ENCODE measurements at regions not wholly inside any gene's neighbourhood (a gene's known extent, or its start where the extent isn't known, plus 50 kb on each side); places are given as distances from the start of the nearest gene placed in this dataset.
"Not testable (repeated sequence)": the region's sequence is repeated elsewhere in the genome, so short reads cannot be mapped to it uniquely, and the experiment has no call there.

GRCh38 chr11:112623057-112623456 is 338.2 kb upstream of the NCAM1 start:
- Histone ChIP-seq H3K36me3 (replicated peaks in 1 of 2; ENCODE audit: control insufficient read depth in 2 of 2, insufficient read depth in 2 of 2, low read length in 2 of 2) (peaks cover 0 to 1% of the 10 kb centered on the region in 2 donors), H3K18ac (ENCODE audit: low read length) (no peak overlapping the region), H3K4me3 (ENCODE audit: low read length in 2 of 2) (no peak overlapping the region), H3K14ac (ENCODE audit: low read length) (no peak overlapping the region), H3K27me3 (ENCODE audit: control insufficient read depth in 3 of 3, insufficient read depth in 3 of 3, low read depth in 1 of 3, low read length in 3 of 3) (no peaks in the 10 kb centered on the region), H4K8ac (ENCODE audit: low read depth, low read length) (no peak overlapping the region), H3K9me3 (replicated peaks in 1 of 2; ENCODE audit: control insufficient read depth in 2 of 2, insufficient read depth in 1 of 2, low read depth in 1 of 2, low read length in 2 of 2) (no peaks in the 10 kb centered on the region), H3K4me2 (ENCODE audit: insufficient read depth, low read length, poor library complexity, severe bottlenecking) (no peak overlapping the region), H2BK12ac (ENCODE audit: low read length) (no peak overlapping the region), H3K23ac (ENCODE audit: low read depth, low read length, poor library complexity) (no peak overlapping the region), H2AK5ac (ENCODE audit: low read depth, low read length) (no peak overlapping the region), H4K91ac (ENCODE audit: low read depth, low read length, poor library complexity) (no peak overlapping the region), H2AFZ (ENCODE audit: low read length) (no peak overlapping the region), H3K4ac (ENCODE audit: low read length) (no peak overlapping the region), H3K4me1 (ENCODE audit: control insufficient read depth in 2 of 2, insufficient read depth in 1 of 2, low read depth in 1 of 2, low read length in 2 of 2) (peaks cover 0 to 4% of the 10 kb centered on the region in 2 donors), H2BK120ac (ENCODE audit: low read depth, low read length) (no peak overlapping the region), H3K79me1 (ENCODE audit: low read depth, low read length) (no peaks in the 10 kb centered on the region), H2BK15ac (ENCODE audit: low read length) (no peak overlapping the region), H3K9ac (ENCODE audit: low read depth, low read length, poor library complexity) (no peak overlapping the region), H2BK5ac (ENCODE audit: low read length) (no peak overlapping the region), H3K27ac (replicated peaks; ENCODE audit: low read length) (no peak overlapping the region)
- no CpG with 5 or more reads among the region's 1 CpG for WGBS, 2 donors (ENCODE audit: extremely low coverage in 2 of 2, insufficient read length in 2 of 2, insufficient replicate concordance in 1 of 2)
- no peak for DNase-seq (ENCODE audit: low spot score)

GRCh38 chr11:112624431-112624830 is 336.8 kb upstream of the NCAM1 start:
- Histone ChIP-seq H3K4ac (ENCODE audit: low read length) (no peak overlapping the region), H3K9me3 (replicated peaks in 1 of 2; ENCODE audit: control insufficient read depth in 2 of 2, insufficient read depth in 1 of 2, low read depth in 1 of 2, low read length in 2 of 2) (no peaks in the 10 kb centered on the region), H3K14ac (ENCODE audit: low read length) (no peak overlapping the region), H3K4me1 (ENCODE audit: control insufficient read depth in 2 of 2, insufficient read depth in 1 of 2, low read depth in 1 of 2, low read length in 2 of 2) (peaks cover 0 to 4% of the 10 kb centered on the region in 2 donors), H3K79me1 (ENCODE audit: low read depth, low read length) (no peaks in the 10 kb centered on the region), H4K91ac (ENCODE audit: low read depth, low read length, poor library complexity) (no peak overlapping the region), H2BK12ac (ENCODE audit: low read length) (no peak overlapping the region), H2BK120ac (ENCODE audit: low read depth, low read length) (no peak overlapping the region), H3K27ac (replicated peaks; ENCODE audit: low read length) (no peak overlapping the region), H2BK15ac (ENCODE audit: low read length) (no peak overlapping the region), H2AFZ (ENCODE audit: low read length) (no peak overlapping the region), H2AK5ac (ENCODE audit: low read depth, low read length) (no peak overlapping the region), H3K27me3 (ENCODE audit: control insufficient read depth in 3 of 3, insufficient read depth in 3 of 3, low read depth in 1 of 3, low read length in 3 of 3) (no peaks in the 10 kb centered on the region), H2BK5ac (ENCODE audit: low read length) (no peak overlapping the region), H3K9ac (ENCODE audit: low read depth, low read length, poor library complexity) (no peak overlapping the region), H3K18ac (ENCODE audit: low read length) (no peak overlapping the region), H3K36me3 (replicated peaks in 1 of 2; ENCODE audit: control insufficient read depth in 2 of 2, insufficient read depth in 2 of 2, low read length in 2 of 2) (peaks cover 0 to 1% of the 10 kb centered on the region in 2 donors), H3K23ac (ENCODE audit: low read depth, low read length, poor library complexity) (no peak overlapping the region), H4K8ac (ENCODE audit: low read depth, low read length) (no peak overlapping the region), H3K4me2 (ENCODE audit: insufficient read depth, low read length, poor library complexity, severe bottlenecking) (no peak overlapping the region), H3K4me3 (ENCODE audit: low read length in 2 of 2) (no peak overlapping the region)
- no peak for DNase-seq (ENCODE audit: low spot score)
- WGBS, 2 donors (ENCODE audit: extremely low coverage in 2 of 2, insufficient read length in 2 of 2, insufficient replicate concordance in 1 of 2): no CpG with 5 or more reads among the region's 4 CpGs

- H2BK5ac ChIP-seq (ENCODE audit: low read length); H3K4me2 ChIP-seq (ENCODE audit: insufficient read depth, low read length, poor library complexity, severe bottlenecking): not testable (repeated sequence)
- WGBS, 2 donors (ENCODE audit: extremely low coverage in 2 of 2, insufficient read length in 2 of 2, insufficient replicate concordance in 1 of 2): no CpG with 5 or more reads among the region's 2 CpGs
Measured at GRCh38 chr11:112624971-112625370, 336.2 kb upstream of the NCAM1 start.

GRCh38 chr11:112625814-112626213 is 335.4 kb upstream of the NCAM1 start:
- Histone ChIP-seq H3K14ac (ENCODE audit: low read length) (no peak overlapping the region), H4K8ac (ENCODE audit: low read depth, low read length) (no peak overlapping the region), H3K9ac (ENCODE audit: low read depth, low read length, poor library complexity) (no peak overlapping the region), H3K27ac (replicated peaks; ENCODE audit: low read length) (no peak overlapping the region), H3K4me1 (ENCODE audit: control insufficient read depth in 2 of 2, insufficient read depth in 1 of 2, low read depth in 1 of 2, low read length in 2 of 2) (peaks cover 0 to 4% of the 10 kb centered on the region in 2 donors), H3K79me1 (ENCODE audit: low read depth, low read length) (no peaks in the 10 kb centered on the region), H3K4me3 (ENCODE audit: low read length in 2 of 2) (no peak overlapping the region), H2BK12ac (ENCODE audit: low read length) (no peak overlapping the region), H2BK5ac (ENCODE audit: low read length) (no peak overlapping the region), H3K4me2 (ENCODE audit: insufficient read depth, low read length, poor library complexity, severe bottlenecking) (no peak overlapping the region), H3K23ac (ENCODE audit: low read depth, low read length, poor library complexity) (no peak overlapping the region), H3K36me3 (replicated peaks in 1 of 2; ENCODE audit: control insufficient read depth in 2 of 2, insufficient read depth in 2 of 2, low read length in 2 of 2) (peaks cover 0 to 1% of the 10 kb centered on the region in 2 donors), H3K18ac (ENCODE audit: low read length) (no peak overlapping the region), H2AFZ (ENCODE audit: low read length) (no peak overlapping the region), H2BK15ac (ENCODE audit: low read length) (no peak overlapping the region), H4K91ac (ENCODE audit: low read depth, low read length, poor library complexity) (no peak overlapping the region), H3K9me3 (replicated peaks in 1 of 2; ENCODE audit: control insufficient read depth in 2 of 2, insufficient read depth in 1 of 2, low read depth in 1 of 2, low read length in 2 of 2) (no peaks in the 10 kb centered on the region), H2BK120ac (ENCODE audit: low read depth, low read length) (no peak overlapping the region), H2AK5ac (ENCODE audit: low read depth, low read length) (no peak overlapping the region), H3K4ac (ENCODE audit: low read length) (no peak overlapping the region), H3K27me3 (ENCODE audit: control insufficient read depth in 3 of 3, insufficient read depth in 3 of 3, low read depth in 1 of 3, low read length in 3 of 3) (no peaks in the 10 kb centered on the region)
- no peak for DNase-seq (ENCODE audit: low spot score)
- WGBS, 2 donors (ENCODE audit: extremely low coverage in 2 of 2, insufficient read length in 2 of 2, insufficient replicate concordance in 1 of 2): no CpG with 5 or more reads among the region's 3 CpGs

More at GRCh38 chr11:112624971-112625370, 336.2 kb upstream of the NCAM1 start:
- H2BK120ac ChIP-seq (ENCODE audit: low read depth, low read length); H3K18ac ChIP-seq (ENCODE audit: low read length); H3K27ac ChIP-seq (replicated peaks; ENCODE audit: low read length); DNase-seq (ENCODE audit: low spot score); H3K4me3 ChIP-seq (ENCODE audit: low read length in 2 of 2); H2BK12ac ChIP-seq (ENCODE audit: low read length); H4K8ac ChIP-seq (ENCODE audit: low read depth, low read length); H3K9me3 ChIP-seq (replicated peaks in 1 of 2; ENCODE audit: control insufficient read depth in 2 of 2, insufficient read depth in 1 of 2, low read depth in 1 of 2, low read length in 2 of 2); H3K23ac ChIP-seq (ENCODE audit: low read depth, low read length, poor library complexity); H2AFZ ChIP-seq (ENCODE audit: low read length); H3K4ac ChIP-seq (ENCODE audit: low read length); H3K9ac ChIP-seq (ENCODE audit: low read depth, low read length, poor library complexity); H3K36me3 ChIP-seq (replicated peaks in 1 of 2; ENCODE audit: control insufficient read depth in 2 of 2, insufficient read depth in 2 of 2, low read length in 2 of 2); H3K4me1 ChIP-seq (ENCODE audit: control insufficient read depth in 2 of 2, insufficient read depth in 1 of 2, low read depth in 1 of 2, low read length in 2 of 2); H3K27me3 ChIP-seq (ENCODE audit: control insufficient read depth in 3 of 3, insufficient read depth in 3 of 3, low read depth in 1 of 3, low read length in 3 of 3); H2BK15ac ChIP-seq (ENCODE audit: low read length); H2AK5ac ChIP-seq (ENCODE audit: low read depth, low read length); H4K91ac ChIP-seq (ENCODE audit: low read depth, low read length, poor library complexity); H3K79me1 ChIP-seq (ENCODE audit: low read depth, low read length); H3K14ac ChIP-seq (ENCODE audit: low read length): not testable (repeated sequence)

All from neuronal stem cell (in vitro differentiated cells).